Colonic mucosa (tissue), 4 donors: ENCODE measurements at regions not wholly inside any gene's neighbourhood (a gene's known extent, or its start where the extent isn't known, plus 50 kb on each side); places are given as distances from the start of the nearest gene placed in this dataset.
"Not testable (repeated sequence)": the region's sequence is repeated elsewhere in the genome, so short reads cannot be mapped to it uniquely, and the experiment has no call there.

ENCODE experiments used
- DNase-seq: peaks from one replicate; pipeline ENCODE4 v3.0.0-alpha.2; 2020
- H3K27ac ChIP-seq: fragments of 200-600 bp; one replicate; pipeline ENCODE4 v1.8.0; 2021
- H3K27me3 ChIP-seq: fragments of 200-600 bp; one replicate; pipeline ENCODE4 v1.8.0; 2021
- H3K36me3 ChIP-seq: fragments of 200-600 bp; one replicate; pipeline ENCODE4 v1.8.0; 2021
- H3K4me1 ChIP-seq: fragments of 200-600 bp; one replicate; pipeline ENCODE4 v1.8.0; 2021; ENCODE audit warnings: mild to moderate bottlenecking
- H3K4me3 ChIP-seq: fragments of 200-600 bp; one replicate; pipeline ENCODE4 v1.8.0; 2021
- H3K9ac ChIP-seq, 2 donors: one replicate each; pipeline ENCODE4 v1.7.0; 2013; ENCODE audit warnings: control low read depth in 2 of 2, low read depth in 2 of 2, low read length in 2 of 2
- H3K9me3 ChIP-seq: fragments of 200-600 bp; one replicate; pipeline ENCODE4 v1.8.0; 2021
- intact Hi-C: fragments of 100-400 bp; cut with DNase I; formaldehyde crosslinking; loops from one replicate; pipeline ENCODE4 v1.14.1; 2022
- TF ChIP-seq, protein P1 (sequence below): fragments of 200-600 bp; IDR thresholded peaks from one replicate; pipeline ENCODE4 v1.8.0; 2022; ENCODE audit warnings: antibody characterized with exemption, mild to moderate bottlenecking
- donor health status: healthy.
- donor health status: DM: no; HTN: no; CAD: no.
- donor health status: DM: no; HTN: no; CAD: no.

DNA sequence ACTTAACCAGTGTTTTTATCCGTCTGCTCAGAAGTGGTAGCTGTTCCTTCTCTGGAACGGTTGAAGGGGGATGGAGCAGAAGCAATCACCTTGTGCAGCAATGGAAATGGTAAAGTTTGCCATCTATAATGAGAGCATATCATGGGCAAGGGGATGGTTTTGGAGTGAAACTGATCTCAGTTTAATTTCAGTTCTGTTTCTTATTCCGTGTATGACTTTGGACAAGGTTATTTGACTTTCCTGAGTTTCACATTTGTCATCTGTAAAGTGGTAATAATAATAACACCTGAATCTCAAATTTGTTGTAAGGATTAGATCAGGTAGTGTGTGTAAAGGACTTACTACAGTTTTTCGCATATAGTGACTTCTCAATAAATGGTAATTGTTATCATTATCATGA is 106.1 kb downstream of the PCSK1 start:
- H3K36me3 ChIP-seq = no peaks in the 10 kb centered on the region
- H3K9ac ChIP-seq = no peak overlapping the region
- intact Hi-C loops = no loop called here
- no peak overlapping the region for H3K4me3 ChIP-seq
- no peak overlapping the region for H3K27ac ChIP-seq
- DNase-seq = no peak
- no peaks in the 10 kb centered on the region for H3K9me3 ChIP-seq
- TF ChIP-seq, protein P1, sequence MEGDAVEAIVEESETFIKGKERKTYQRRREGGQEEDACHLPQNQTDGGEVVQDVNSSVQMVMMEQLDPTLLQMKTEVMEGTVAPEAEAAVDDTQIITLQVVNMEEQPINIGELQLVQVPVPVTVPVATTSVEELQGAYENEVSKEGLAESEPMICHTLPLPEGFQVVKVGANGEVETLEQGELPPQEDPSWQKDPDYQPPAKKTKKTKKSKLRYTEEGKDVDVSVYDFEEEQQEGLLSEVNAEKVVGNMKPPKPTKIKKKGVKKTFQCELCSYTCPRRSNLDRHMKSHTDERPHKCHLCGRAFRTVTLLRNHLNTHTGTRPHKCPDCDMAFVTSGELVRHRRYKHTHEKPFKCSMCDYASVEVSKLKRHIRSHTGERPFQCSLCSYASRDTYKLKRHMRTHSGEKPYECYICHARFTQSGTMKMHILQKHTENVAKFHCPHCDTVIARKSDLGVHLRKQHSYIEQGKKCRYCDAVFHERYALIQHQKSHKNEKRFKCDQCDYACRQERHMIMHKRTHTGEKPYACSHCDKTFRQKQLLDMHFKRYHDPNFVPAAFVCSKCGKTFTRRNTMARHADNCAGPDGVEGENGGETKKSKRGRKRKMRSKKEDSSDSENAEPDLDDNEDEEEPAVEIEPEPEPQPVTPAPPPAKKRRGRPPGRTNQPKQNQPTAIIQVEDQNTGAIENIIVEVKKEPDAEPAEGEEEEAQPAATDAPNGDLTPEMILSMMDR = no peak
- no peaks in the 10 kb centered on the region for H3K27me3 ChIP-seq
- no peaks in the 10 kb centered on the region for H3K4me1 ChIP-seq

DNA sequence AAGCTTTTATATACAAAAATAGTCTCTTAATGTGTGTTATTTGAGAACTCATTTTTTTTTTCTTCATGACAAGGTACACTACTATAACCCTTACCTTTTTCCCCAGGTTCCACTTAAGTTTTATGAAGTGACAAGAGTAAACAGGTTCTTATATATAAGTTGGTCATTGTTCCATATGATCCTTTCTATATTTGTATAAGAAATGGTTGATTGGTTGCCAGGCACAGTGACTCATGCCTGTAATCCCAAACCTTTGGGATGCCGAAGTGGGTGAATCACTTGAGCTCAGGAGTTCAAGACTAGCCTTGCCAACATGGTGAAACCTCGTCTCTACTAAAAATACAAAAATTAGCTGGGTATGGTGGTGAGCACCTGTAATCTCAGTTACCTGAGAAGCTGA is 108.3 kb downstream of the PCSK1 start:
- intact Hi-C loops = no loop called here
- Histone ChIP-seq H3K27ac (no peak overlapping the region), H3K4me3 (no peak overlapping the region)

DNA sequence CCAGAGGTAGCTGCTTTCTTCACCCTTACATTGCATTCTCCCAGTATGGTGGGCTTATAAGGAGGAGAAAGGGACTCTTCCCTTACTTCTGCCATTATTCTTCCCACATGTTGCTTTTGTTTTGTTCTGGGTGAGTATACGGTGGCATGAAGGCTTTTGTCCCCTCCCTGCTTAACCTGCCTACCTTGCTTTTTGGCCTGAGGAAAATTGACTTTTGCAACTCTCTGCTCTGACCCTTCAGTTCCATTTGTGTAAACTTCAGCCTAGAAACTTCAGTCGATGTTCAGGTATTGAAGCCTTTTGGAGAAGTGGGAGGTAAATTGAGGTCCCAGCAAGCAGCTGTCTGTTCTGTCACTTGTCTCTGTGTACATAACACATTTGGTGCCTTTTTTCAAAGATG is 110.2 kb downstream of the PCSK1 start:
- Histone ChIP-seq H3K36me3 (no peaks in the 10 kb centered on the region), H3K4me1 (no peaks in the 10 kb centered on the region), H3K4me3 (no peak overlapping the region), H3K27me3 (no peaks in the 10 kb centered on the region), H3K9ac (no peak overlapping the region), H3K9me3 (no peaks in the 10 kb centered on the region), H3K27ac (no peak overlapping the region)
- intact Hi-C loops = no loop called here
- TF ChIP-seq, protein P1 = no peak
- no peak for DNase-seq

More for the DNA sequence above, 108.3 kb downstream of the PCSK1 start:
- Histone ChIP-seq H3K9me3 (no peaks in the 10 kb centered on the region), H3K27me3 (no peaks in the 10 kb centered on the region), H3K9ac (no peak overlapping the region), H3K36me3 (no peaks in the 10 kb centered on the region), H3K4me1 (no peaks in the 10 kb centered on the region)
- TF ChIP-seq, protein P1 = no peak
- DNase-seq = no peak

DNA sequence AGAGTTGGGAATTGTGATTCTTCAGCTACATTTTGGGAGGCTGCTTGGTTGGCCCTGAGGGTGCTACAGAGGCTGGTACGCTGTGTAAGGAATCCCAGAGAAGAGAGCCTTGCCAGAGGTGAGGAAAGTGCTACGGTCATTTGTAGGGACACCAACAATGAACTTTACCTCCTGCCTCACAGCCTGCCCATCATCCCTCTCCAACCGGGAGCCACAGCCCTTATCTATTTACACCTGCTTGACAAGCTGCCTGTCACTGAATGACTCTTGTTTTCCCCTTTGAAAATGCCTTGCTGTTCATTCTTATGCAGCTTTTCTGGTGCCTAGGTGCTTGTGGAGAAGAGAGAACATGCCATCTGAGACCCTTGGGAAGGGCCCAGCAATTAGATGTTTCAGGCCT is 110.8 kb downstream of the PCSK1 start:
- no peak for DNase-seq
- no peak overlapping the region for H3K27ac ChIP-seq
- H3K27me3 ChIP-seq = no peaks in the 10 kb centered on the region
- H3K9ac ChIP-seq = no peak overlapping the region
- no peaks in the 10 kb centered on the region for H3K4me1 ChIP-seq
- H3K9me3 ChIP-seq = no peaks in the 10 kb centered on the region
- TF ChIP-seq, protein P1 = no peak
- H3K4me3 ChIP-seq = no peak overlapping the region
- intact Hi-C loops = no loop called here
- no peaks in the 10 kb centered on the region for H3K36me3 ChIP-seq

DNA sequence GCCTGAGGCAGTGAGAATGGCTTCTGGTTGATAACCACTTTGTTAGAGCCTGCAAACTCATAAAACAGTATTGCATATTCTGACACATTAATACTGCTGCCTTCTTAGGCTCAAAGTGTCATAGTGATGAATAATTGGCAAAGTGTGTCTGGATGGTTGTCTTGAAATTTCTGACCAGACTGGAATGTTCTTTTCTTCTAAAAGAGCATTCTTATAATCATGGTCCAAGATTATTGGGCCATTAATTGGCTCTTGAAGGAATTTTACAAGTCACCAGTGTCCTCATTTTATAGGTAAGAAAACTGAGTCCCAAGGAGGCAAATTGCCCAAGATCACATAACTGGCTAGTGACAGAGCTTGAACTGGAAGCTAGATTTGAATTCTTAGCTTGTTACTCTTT is 111.7 kb downstream of the PCSK1 start:
- Histone ChIP-seq H3K27ac (no peak overlapping the region), H3K9me3 (no peaks in the 10 kb centered on the region), H3K27me3 (no peaks in the 10 kb centered on the region), H3K4me3 (no peak overlapping the region), H3K4me1 (no peaks in the 10 kb centered on the region), H3K9ac (no peak overlapping the region), H3K36me3 (no peaks in the 10 kb centered on the region)
- intact Hi-C loops = no loop called here
- TF ChIP-seq, protein P1 = no peak
- no peak for DNase-seq

DNA sequence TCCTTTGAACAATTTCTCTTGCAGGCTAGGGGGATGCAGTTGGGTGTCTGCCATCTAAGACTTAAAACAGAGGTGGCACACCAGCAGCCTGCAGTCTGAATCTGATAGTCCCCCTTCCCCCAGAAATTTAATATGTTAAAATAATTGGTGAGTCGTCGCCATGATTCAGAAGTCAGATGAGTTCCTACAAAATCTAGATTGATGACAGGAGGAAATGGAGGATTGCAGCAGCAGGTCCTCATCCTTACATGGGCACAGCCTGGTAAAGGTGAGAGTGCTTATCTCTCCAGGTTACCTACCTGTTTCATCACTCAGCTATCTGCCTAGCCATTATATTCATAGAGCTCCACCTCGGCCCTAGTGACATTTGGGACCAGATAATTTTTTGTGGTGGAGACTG is 112.3 kb downstream of the PCSK1 start:
- intact Hi-C loops = no loop called here
- no peak overlapping the region for H3K9ac ChIP-seq
- no peak for DNase-seq
- no peak overlapping the region for H3K27ac ChIP-seq
- H3K27me3 ChIP-seq = no peaks in the 10 kb centered on the region
- H3K4me1 ChIP-seq = no peaks in the 10 kb centered on the region
- H3K4me3 ChIP-seq = no peak overlapping the region
- TF ChIP-seq, protein P1 = no peak
- H3K9me3 ChIP-seq = no peaks in the 10 kb centered on the region
- no peaks in the 10 kb centered on the region for H3K36me3 ChIP-seq

DNA sequence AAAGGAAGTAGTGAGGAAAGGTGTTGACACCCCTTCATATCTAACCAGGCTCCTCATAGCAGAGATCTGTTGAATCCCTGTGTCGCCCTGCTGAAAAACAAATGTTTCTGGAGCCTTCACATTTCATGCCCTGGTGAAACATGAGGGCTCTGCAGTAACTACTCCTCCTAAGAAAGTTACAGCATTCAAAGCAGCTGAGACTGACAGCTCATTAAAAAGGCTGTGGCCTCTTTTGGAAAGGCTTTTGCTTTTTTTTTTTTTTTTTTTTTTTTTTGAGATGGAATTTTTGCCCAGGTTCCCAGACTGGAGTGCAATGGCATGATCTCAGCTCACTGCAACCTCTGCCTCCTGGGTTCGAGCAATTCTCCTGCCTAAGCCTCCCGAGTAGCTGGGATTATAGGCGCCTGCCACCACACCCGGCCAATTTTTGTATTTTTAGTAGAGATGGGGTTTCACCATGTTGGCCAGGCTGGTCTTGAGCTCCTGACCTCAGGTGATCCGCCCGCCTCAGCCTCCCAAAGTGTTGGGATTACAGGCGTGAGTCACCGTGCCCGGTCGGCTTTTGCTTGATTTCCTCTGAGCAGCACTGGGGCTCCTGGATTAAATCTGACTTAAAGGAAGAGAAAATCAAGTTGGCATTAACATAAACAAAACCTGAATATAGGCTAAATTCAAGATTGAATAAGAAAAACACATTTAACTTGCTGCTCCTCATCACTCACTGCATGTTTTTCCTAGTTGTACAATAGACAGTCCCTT is 112.9 kb downstream of the PCSK1 start:
- H3K27me3 ChIP-seq, H3K9me3 ChIP-seq, H3K4me3 ChIP-seq, H3K4me1 ChIP-seq, H3K27ac ChIP-seq, H3K36me3 ChIP-seq, intact Hi-C loops, DNase-seq, H3K9ac ChIP-seq: not testable (repeated sequence)
